Loucy (cell line): ENCODE measurements at regions not wholly inside any gene's neighbourhood (a gene's known extent, or its start where the extent isn't known, plus 50 kb on each side); places are given as distances from the start of the nearest gene placed in this dataset.
"Not testable (repeated sequence)": the region's sequence is repeated elsewhere in the genome, so short reads cannot be mapped to it uniquely, and the experiment has no call there.

Experiments
- EZH2phosphoT487 ChIP-seq: fragments of 200-600 bp; IDR thresholded peaks from 2 replicates; pipeline ENCODE4 v1.6.1; 2018; ENCODE audit warnings: antibody characterized with exemption, mild to moderate bottlenecking, moderate library complexity, borderline replicate concordance
- TF ChIP-seq, protein P1 (sequence below): fragments of 200-600 bp; sonication (generic); conservative IDR thresholded peaks from 2 replicates; pipeline ENCODE4 v1.5.1; 2014; ENCODE audit warnings: mild to moderate bottlenecking, antibody characterized with exemption, low read length

GRCh38 chr5:19141937-19142524 lies 846.0 kb downstream of the CDH18 start:
- TF ChIP-seq, protein P1, sequence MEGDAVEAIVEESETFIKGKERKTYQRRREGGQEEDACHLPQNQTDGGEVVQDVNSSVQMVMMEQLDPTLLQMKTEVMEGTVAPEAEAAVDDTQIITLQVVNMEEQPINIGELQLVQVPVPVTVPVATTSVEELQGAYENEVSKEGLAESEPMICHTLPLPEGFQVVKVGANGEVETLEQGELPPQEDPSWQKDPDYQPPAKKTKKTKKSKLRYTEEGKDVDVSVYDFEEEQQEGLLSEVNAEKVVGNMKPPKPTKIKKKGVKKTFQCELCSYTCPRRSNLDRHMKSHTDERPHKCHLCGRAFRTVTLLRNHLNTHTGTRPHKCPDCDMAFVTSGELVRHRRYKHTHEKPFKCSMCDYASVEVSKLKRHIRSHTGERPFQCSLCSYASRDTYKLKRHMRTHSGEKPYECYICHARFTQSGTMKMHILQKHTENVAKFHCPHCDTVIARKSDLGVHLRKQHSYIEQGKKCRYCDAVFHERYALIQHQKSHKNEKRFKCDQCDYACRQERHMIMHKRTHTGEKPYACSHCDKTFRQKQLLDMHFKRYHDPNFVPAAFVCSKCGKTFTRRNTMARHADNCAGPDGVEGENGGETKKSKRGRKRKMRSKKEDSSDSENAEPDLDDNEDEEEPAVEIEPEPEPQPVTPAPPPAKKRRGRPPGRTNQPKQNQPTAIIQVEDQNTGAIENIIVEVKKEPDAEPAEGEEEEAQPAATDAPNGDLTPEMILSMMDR: not testable (repeated sequence)
- TF ChIP-seq EZH2phosphoT487: not testable (repeated sequence)
